OCI-LY1 (cell line): ENCODE measurements at regions not wholly inside any gene's neighbourhood (a gene's known extent, or its start where the extent isn't known, plus 50 kb on each side); places are given as distances from the start of the nearest gene placed in this dataset.

Experiments used
- CTCF ChIP-seq: fragments of 200-600 bp; sonication (generic), shearing (Covaris generic); IDR thresholded peaks from 2 replicates; pipeline ENCODE4 v1.5.1; 2017; ENCODE audit warnings: mild to moderate bottlenecking, antibody characterized with exemption, low read length, moderate library complexity, mixed read lengths
- EZH2 ChIP-seq: fragments of 200-600 bp; sonication (generic), shearing (Covaris generic); IDR thresholded peaks from 2 replicates; pipeline ENCODE4 v1.8.0; 2017; ENCODE audit warnings: borderline replicate concordance, mixed run types, mild to moderate bottlenecking, antibody characterized with exemption, low read length, moderate library complexity, mixed read lengths

GRCh38 chr5:117893211-117893610, 1095.1 kb downstream of the DTWD2 start:
- TF ChIP-seq CTCF, result no peak
- TF ChIP-seq EZH2, result no peak
